ENCODE measurements at regions not wholly inside any gene's neighbourhood (a gene's known extent, or its start where the extent isn't known, plus 50 kb on each side); places are given as distances from the start of the nearest gene placed in this dataset.

- CTCF ChIA-PET, result no interaction called here
- Mint-ChIP-seq H3K27ac (no peak overlapping the region), H3K9me3 (no peaks in the 10 kb centered on the region), H3K36me3 (no peaks in the 10 kb centered on the region), H3K4me1 (peaks cover 6% of the 10 kb centered on the region), H3K4me3 (no peak overlapping the region), H3K27me3 (ENCODE audit: low read depth) (no peaks in the 10 kb centered on the region)
- no peak for TF ChIP-seq IRF2 (CRISPR knock-in tag; IDR thresholded peaks at IDR 0.05; ENCODE audit: borderline replicate concordance, low read depth)
- TF ChIP-seq, protein P1, sequence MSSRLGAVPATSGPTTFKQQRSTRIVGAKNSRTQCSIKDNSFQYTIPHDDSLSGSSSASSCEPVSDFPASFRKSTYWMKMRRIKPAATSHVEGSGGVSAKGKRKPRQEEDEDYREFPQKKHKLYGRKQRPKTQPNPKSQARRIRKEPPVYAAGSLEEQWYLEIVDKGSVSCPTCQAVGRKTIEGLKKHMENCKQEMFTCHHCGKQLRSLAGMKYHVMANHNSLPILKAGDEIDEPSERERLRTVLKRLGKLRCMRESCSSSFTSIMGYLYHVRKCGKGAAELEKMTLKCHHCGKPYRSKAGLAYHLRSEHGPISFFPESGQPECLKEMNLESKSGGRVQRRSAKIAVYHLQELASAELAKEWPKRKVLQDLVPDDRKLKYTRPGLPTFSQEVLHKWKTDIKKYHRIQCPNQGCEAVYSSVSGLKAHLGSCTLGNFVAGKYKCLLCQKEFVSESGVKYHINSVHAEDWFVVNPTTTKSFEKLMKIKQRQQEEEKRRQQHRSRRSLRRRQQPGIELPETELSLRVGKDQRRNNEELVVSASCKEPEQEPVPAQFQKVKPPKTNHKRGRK (CRISPR knock-in tag; IDR thresholded peaks at IDR 0.05; ENCODE audit: borderline replicate concordance), result no peak
- TF ChIP-seq, protein P2, sequence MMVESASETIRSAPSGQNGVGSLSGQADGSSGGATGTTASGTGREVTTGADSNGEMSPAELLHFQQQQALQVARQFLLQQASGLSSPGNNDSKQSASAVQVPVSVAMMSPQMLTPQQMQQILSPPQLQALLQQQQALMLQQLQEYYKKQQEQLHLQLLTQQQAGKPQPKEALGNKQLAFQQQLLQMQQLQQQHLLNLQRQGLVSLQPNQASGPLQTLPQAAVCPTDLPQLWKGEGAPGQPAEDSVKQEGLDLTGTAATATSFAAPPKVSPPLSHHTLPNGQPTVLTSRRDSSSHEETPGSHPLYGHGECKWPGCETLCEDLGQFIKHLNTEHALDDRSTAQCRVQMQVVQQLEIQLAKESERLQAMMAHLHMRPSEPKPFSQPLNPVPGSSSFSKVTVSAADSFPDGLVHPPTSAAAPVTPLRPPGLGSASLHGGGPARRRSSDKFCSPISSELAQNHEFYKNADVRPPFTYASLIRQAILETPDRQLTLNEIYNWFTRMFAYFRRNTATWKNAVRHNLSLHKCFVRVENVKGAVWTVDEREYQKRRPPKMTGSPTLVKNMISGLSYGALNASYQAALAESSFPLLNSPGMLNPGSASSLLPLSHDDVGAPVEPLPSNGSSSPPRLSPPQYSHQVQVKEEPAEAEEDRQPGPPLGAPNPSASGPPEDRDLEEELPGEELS (CRISPR knock-in tag; IDR thresholded peaks at IDR 0.05), result no peak
- TF ChIP-seq RELA (CRISPR knock-in tag; IDR thresholded peaks at IDR 0.05; ENCODE audit: borderline replicate concordance), result no peak
- no peak for TF ChIP-seq ZNF425 (CRISPR knock-in tag; conservative IDR thresholded peaks at IDR 0.05)
- no peak for TF ChIP-seq MYBL2 (CRISPR knock-in tag; IDR thresholded peaks at IDR 0.05)
- no peak for TF ChIP-seq OVOL2 (CRISPR knock-in tag; IDR thresholded peaks at IDR 0.05; ENCODE audit: borderline replicate concordance)
- TF ChIP-seq ZNF396 (CRISPR knock-in tag; IDR thresholded peaks at IDR 0.05; ENCODE audit: borderline replicate concordance), result no peak
- TF ChIP-seq, protein P3, sequence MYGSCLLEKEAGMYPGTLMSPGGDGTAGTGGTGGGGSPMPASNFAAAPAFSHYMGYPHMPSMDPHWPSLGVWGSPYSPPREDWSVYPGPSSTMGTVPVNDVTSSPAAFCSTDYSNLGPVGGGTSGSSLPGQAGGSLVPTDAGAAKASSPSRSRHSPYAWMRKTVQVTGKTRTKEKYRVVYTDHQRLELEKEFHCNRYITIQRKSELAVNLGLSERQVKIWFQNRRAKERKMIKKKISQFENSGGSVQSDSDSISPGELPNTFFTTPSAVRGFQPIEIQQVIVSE (CRISPR knock-in tag; IDR thresholded peaks at IDR 0.05; ENCODE audit: borderline replicate concordance), result no peak
- TF ChIP-seq, protein P4, sequence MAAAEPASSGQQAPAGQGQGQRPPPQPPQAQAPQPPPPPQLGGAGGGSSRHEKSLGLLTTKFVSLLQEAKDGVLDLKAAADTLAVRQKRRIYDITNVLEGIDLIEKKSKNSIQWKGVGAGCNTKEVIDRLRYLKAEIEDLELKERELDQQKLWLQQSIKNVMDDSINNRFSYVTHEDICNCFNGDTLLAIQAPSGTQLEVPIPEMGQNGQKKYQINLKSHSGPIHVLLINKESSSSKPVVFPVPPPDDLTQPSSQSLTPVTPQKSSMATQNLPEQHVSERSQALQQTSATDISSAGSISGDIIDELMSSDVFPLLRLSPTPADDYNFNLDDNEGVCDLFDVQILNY (CRISPR knock-in tag; IDR thresholded peaks at IDR 0.05), result no peak
- no peak for TF ChIP-seq NR1H2 (CRISPR knock-in tag; IDR thresholded peaks at IDR 0.05)
- TF ChIP-seq MXD4 (CRISPR knock-in tag; IDR thresholded peaks at IDR 0.05; ENCODE audit: borderline replicate concordance), result no peak
- no peak for TF ChIP-seq ZNF317 (CRISPR knock-in tag; IDR thresholded peaks at IDR 0.05; ENCODE audit: borderline replicate concordance, low read depth)
- TF ChIP-seq ZNF416 (CRISPR knock-in tag; IDR thresholded peaks at IDR 0.05), result no peak
- no peak for TF ChIP-seq ZNF219 (CRISPR knock-in tag; IDR thresholded peaks at IDR 0.05; ENCODE audit: borderline replicate concordance)
- TF ChIP-seq, protein P5, sequence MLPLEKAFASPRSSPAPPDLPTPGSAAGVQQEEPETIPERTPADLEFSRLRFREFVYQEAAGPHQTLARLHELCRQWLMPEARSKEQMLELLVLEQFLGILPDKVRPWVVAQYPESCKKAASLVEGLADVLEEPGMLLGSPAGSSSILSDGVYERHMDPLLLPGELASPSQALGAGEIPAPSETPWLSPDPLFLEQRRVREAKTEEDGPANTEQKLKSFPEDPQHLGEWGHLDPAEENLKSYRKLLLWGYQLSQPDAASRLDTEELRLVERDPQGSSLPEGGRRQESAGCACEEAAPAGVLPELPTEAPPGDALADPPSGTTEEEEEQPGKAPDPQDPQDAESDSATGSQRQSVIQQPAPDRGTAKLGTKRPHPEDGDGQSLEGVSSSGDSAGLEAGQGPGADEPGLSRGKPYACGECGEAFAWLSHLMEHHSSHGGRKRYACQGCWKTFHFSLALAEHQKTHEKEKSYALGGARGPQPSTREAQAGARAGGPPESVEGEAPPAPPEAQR (CRISPR knock-in tag; IDR thresholded peaks at IDR 0.05), result no peak
- no peak for TF ChIP-seq ZNF423 (CRISPR knock-in tag; IDR thresholded peaks at IDR 0.05)
- TF ChIP-seq HMGXB4 (CRISPR knock-in tag; IDR thresholded peaks at IDR 0.05), result no peak
- no peak for TF ChIP-seq CREM (CRISPR knock-in tag; IDR thresholded peaks at IDR 0.05)
- POLR2A ChIA-PET, result no interaction called here
- ATAC-seq (no peak), DNase-seq (ENCODE audit: low spot score) (no peak)
Measured at GRCh38 chr17:36861531-36861930, 75.7 kb upstream of the LHX1 start.

Data from WTC11 (cell line).